Activated CD4-positive, alpha-beta T cell treated with anti-CD3 and anti-CD28 coated beads, Interleukin-2, amount 50 U/mL, for 4 hours (primary cell): ENCODE measurements at regions not wholly inside any gene's neighbourhood (a gene's known extent, or its start where the extent isn't known, plus 50 kb on each side); places are given as distances from the start of the nearest gene placed in this dataset.
"Not testable (repeated sequence)": the region's sequence is repeated elsewhere in the genome, so short reads cannot be mapped to it uniquely, and the experiment has no call there.

Source experiments
- DNase-seq, 2 experiments: peaks; one replicate each; pipeline ENCODE4 v3.0.0-alpha.2; 2020

DNA sequence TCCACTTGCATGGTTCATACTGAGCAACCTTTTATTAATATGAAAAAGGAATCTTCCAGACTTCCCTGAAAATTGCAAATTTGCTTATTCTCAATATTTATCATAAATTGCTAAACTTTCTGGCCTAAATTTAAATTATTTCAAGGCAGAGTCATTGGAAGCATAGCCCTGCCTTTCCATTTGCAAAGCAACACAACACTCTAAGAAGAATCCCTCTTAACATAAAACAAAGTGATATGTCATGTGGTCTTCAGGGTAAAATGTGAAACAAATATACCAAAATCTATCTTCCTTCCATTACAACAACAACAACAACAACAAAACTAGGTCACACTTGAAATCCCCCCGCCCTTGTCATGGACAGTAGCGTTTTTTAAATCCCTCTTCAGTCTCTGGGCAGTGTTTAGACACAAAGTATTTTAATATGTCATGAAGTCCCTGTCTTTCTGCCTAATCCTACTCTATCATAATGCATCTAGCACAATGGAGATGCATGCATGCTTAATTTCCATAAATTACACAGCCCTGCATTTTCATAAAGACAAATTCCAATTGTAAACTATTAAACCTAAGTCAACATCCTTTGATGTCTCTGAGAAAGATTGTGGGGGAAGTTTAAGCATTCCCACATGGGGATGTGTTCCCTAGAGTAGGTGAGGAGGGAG is 668.9 kb upstream of the LCORL start:
- no peak for DNase-seq

DNA sequence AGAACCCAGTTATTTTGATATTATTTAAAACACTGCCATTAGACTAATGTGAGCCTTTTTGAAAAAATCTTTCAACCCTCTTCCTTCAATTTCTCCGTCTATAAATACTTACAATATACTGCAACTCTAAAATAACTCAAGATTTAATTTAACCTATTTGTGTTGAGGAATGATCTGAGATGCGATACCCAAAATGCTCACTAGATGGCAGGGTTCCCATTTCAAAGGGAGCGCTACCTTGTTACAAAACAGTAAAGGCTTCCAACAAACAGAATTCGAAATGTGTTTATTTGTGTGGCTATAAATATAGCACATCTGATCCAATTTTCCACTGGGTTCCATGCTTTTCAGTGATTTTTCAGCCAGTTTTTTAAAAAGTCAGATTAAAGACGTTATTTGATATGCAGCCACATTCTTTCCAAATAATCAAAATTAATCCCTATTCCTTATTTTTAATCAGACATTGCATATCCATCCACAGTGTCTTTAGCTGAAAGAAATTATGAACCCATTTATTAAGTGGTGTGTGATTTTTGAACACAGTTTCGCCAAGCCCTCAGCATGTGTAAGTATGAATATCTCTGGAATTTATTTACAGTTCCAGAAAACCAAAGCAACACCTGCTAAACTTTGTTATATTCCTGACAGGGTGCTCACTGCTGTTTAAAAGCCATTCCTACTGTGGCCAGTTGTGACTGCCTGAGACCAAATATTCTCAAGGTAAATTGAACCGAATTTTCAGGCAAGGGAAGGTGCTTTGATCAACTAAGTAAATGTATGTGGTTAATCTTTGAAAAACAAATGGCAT is 668.0 kb upstream of the LCORL start:
- DNase-seq, result peak; percentile 1 to 6

DNA sequence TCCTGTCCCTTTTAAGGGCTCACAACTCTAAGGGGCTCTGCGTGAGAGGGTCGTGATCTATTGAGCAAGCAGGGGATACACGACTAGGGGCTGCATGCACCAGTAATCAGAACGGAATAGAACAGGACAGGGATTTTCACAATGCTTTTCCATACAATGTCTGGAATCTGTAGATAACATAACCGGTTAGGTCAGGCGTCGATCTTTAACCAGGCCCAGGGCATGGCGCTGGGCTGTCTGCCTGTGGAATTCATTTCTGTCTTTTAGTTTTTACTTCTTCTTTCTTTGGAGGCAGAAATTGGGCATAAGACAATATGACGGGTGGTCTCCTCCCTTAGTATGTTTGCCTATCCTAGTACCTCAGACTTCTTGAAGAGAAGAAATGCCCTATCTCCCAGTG is 666.8 kb upstream of the LCORL start:
- DNase-seq, result not testable (repeated sequence)

DNA sequence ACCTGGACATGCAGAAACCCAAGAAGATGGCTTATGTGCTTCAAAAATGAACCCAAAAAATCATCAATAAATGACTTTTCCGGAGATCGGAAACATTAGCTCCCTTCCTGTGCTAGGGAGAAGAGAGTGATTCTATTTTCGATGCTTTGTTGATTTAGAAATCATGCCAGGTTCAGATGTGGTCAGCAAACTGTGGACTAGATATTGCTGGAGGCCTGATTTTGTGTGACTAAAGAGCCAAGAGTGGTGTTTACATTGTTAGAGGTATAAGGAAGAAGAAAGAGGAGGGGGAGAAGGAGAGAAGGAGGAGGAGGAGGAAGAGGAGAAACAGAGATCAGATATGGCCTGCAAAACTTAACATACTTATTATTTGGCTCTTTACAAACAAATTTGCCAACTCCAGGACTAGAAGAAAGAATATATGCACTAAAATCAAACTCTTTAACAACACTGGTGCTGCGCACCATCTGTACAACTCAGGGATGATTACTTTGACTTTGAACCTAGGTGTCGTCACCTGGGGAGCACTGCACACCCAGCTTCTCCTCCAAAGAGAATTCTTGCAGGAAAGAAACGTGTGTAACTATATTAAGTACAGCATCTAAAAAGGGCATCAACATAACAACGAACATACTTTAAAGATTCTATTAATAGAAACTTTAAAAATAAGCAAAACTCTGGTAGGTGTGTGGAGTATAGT is 664.9 kb upstream of the LCORL start:
- no peak for DNase-seq

DNA sequence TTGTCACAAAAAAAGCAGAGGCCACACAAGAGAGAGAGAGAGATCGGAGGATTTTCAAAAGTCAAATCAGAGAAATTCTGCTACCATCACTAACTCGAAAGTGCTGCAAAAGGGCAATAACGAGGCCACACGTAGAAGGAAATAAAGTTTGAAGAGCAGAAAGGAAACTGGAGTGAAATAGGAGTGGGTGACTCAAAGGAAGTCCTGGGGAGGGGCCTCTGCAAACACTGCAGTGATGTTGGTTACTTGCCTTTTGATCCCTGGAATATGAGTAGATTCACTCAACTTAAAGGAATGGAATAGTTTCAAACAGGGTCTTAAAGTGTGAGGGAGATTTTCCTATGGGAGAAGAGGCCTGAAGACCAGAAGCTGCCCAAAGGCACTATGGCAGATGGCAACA is 663.4 kb upstream of the LCORL start:
- DNase-seq, result no peak

DNA sequence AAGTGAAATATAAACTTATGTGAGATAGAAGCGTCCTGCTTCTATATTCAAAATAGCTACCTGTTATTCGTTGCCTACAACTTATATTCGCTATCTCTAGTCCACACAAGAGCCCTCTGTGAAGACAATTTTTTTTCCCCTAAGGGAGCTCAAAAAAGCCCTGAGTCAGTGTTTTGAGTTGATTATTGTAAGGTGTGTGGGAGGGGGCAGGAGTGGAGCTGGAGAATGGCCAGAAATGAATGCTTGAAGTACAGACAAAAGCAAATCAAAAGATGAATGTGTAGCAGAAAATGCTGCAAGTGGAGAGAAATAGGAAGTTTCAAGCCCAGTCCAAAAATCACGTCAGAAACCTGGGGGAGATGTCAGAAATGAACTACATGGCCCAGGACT is 655.0 kb upstream of the LCORL start:
- DNase-seq, result no peak

DNA sequence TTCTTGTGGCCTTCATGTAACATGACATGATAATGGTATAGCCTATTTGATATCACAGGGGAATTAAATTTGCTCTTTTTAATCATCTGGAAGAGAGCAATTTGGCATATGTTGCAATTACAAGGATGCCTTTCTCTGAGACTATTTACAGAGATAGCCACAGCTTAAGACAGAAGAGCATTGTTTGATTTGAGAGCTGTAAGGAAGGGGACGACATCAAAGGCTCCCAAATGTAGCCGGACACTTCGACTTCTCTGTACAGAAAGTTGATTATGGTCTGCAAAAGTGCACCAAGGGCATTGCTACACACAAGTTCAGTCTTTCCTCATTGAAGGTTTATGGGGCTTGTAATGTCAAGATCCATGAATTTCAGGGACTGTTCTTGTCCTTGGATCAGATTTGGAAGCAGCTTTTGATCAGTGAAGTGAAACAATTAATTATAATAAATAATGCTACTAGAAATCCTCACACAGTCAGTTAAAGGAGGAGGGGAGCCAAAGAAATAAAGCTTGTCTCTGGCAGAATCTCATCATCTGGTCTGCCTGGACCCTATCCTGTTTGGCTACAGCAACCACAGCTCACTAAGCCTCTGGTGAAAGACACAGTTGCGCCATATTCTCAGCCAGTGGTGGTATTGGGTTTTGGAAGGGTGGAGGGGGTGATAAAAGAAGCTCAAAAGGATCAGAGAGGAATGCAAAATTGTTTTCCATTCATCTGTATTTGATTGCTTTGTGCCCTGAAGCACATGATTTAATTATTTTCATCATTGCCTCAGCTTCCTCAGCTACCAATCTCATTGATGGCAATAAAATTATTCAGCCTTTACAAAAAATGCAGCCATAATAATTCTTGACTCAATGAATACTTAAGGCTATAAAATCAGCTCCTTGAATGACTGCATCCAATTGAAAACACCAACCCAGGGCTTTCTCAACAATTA is 654.3 kb upstream of the LCORL start:
- DNase-seq, result no peak

DNA sequence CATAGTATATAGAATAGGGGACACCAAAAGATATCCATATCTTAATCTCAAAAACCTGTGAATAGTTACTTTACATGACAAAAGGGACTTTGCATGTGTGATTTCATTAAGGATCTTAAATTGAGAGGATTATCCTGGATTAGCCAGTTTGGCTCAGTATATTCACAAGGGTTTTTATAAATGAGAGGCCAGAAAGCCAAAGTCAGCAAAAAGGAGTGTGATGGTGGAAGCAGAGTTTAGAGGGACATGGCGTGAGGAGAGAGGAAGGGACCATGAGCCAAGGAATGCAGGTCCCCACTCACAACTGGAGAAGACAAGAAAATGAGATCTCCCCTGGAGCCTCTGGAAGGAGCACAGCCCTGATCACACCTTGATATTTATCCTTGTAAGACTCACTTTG is 648.5 kb upstream of the LCORL start:
- no peak for DNase-seq

DNA sequence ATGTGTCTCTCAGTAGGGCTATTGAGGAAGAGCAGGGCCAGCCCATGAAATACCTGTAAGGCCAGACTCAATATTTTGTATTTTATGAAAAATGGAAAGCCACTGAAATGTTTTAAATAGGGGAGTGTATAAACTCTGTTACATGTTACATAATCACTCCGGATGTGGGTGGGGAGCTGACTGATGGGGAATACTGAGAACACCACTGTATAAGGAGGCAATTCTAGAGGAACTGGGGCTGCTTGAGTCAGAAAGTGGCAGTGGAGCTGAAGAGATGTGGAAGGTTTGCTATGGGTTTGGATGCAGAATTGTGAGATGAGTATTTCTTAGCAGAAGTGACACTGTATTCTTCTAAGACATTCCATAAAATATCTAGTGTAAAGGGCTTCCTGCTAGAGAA is 647.8 kb upstream of the LCORL start:
- no peak for DNase-seq

DNA sequence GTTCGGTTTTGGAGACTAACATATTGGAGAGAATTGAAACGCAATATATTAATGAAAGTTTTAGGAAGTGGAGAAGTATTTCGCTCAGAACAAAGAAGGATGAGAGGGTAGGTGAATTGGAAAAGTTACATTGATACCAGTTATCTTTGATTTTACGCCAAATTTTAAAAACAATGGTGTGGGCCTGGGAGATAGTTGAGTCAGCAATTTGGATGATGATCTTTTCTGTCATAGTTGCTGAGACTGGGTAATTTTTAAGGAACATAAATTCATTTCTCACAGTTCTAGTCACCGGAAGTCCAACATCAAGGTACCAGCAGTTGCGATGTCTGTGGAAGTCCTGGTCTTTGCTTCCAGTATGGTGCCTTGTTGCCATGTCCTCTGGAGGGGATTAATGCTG is 644.8 kb upstream of the LCORL start:
- no peak for DNase-seq

DNA sequence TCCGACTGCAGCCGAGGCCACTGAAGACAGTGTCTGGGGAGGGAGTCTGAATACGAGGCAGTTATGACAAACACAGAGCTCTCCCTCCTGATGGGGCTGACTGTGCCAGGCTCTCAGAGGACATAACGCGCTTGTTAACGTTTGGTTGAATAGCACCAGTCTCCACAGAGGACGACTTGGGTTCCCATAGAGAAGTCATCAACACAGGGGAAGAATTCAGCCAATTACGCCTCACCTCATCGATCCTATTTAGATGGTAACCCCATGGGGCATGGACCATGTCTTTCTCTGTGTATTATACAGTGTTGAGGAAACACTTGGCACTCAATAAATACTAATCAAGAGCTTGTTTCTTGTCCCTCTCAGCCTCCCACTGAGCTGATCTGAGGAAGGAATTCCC is 642.6 kb upstream of the LCORL start:
- DNase-seq, result no peak

DNA sequence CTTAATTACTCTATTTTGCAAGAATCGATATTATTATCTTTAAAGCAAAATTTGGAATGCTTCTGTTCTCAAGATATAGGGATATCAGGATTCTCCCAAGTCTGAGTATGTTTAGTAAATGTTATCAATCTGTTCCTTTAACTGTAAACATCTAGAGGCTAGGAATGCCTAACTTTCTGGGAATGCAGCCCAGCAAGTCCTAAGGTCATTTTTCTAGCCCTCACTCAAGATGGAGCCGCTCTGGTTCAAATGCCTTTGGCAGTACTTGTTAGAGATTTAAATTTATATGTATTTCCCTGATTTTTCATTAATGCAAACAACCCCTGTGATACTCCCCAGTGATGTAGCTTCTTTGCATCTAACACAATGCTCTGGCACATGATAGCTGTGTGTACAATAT is 623.8 kb upstream of the LCORL start:
- DNase-seq, result no peak

DNA sequence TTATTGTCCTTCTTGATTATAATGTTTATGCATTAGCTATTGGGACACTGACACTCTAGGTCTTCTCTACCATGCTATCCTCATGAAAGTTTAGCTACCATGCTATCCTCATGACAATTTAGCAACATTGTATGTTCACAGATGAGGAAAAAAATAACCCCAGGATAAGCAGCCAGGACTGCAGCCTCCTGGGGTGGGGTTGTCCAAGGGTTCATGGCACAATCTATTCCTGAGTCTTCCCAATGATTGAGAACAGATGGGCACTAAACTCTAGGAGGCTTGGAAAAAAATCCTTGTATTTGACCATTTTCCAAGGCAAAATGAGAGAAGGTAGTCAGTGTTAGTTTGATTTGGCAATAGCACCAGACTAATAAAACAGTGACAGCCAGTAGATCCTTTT is 619.8 kb upstream of the LCORL start:
- DNase-seq, result no peak

DNA sequence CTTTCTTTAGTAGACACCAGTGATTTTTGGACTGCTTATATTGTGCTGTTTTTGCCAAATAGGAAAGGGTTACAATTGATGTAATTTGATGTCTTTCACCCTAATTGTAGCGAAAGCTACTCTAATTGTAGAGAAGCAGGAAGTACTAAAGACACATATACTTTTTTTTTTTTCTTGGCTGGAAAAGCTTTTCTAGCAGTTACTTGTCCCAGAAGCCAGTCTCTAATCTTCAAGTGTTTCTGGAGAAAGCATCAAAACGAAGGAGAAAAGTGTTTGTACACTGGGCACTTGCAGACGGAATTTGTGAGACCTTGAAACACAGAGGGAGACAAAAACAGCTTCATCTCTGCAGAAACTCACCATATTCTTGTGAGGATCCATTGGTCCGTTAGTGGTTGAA is 616.5 kb upstream of the LCORL start:
- no peak for DNase-seq

DNA sequence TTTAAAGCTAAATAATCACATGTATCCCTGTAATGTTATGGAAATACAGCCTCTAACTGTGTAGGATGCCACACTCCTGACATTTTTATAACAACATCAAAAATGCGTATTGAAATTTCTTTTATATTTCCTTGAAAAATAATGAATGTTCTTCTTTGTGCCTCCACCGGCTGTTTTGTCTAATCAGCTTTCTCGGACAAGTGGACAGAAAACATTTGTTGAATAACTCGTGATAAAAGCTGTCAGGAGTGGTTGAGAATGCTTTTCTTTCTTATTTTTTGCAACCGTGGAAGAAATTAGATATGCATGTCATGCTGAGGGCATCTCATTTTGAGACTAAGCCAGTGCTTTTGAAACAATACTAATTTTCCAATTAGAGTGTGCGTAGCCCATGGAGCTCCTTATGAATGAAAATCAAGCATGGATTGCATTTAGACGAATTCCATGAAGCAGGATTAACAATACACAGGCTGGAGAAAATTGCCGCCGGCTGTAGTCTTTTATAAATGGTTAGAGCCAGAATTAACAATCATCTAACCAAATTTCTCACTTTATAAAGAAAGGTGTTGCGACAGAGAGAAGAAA is 614.5 kb upstream of the LCORL start:
- DNase-seq, result no peak

DNA sequence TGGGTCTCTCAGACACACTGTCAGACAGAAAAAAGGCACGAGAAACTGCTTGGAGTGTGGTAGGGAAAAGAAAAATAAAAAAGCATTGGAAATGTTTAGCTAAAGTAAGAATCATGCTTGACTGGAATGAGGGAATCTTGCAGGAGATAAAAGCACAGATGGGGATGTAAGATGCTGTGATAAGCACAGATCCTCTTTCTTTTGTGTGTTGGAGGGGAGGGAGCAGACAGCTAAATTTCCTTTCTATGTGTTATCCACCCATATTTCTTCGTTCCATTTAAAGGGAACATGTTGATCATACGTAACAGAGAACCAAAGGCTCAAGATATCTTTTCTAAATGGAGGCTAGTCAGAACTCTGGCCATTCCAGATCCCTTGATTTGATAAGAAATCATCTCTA is 614.0 kb upstream of the LCORL start:
- no peak for DNase-seq

DNA sequence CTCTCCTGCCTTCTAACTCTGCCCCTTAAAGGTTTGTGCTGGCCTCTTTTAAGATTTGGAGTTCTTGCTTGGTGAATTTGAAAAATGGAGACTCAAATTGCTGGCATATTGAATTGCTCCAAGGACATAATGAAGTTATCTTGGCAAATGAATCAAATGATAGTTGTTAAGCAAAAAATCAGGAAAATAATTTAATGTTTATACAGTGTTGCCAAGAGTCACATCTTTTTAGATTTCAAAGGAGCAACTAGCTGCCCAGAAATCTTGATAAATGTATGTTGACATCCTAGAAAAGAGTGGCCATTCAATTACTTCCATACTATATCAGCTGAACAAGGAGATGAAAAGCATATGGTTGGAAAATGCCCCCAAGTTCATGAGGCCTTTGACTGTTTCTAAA is 610.0 kb upstream of the LCORL start:
- no peak for DNase-seq

DNA sequence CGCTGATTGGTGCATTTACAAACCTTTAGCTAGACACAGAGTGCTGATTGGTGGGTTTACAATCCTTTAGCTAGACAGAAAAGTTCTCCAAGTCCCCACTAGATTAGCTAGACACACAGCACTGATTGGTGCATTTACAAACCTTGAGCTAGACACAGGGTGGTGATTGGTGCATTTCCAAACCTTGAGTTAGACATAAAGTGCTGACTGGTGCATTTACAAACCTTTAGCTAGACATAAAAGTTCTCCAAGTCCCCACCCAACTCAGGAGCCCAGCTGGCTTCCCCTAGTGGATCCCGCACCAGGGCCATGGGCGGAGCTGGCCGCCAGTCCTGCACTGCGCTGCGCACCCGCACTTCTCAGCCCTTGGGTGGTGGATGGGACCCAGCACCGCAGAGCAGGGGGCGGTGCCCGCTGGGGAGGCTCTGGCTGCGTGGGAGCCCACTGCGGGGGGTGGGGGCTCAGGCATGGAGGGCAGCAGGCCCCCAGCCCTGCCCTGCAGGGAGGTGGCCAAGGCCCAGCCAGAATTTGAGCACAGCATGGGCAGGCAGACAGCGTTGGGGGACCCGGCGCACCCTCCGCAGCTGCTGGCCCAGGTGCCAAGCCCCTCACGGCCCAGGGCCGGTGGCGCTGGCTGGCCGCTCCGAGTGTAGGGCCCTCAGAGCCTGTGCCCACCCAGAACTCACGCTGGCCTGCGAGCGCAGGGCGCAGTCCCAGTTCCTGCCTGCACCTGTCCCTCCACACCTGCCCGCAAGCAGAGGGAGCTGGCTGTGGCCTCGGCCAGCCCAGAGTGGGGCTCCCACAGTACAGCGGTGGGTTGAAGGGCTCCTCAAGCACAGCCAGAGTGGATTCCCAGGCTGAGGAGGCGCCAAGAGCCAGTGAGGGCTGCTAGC is 608.9 kb upstream of the LCORL start:
- DNase-seq, result no peak

DNA sequence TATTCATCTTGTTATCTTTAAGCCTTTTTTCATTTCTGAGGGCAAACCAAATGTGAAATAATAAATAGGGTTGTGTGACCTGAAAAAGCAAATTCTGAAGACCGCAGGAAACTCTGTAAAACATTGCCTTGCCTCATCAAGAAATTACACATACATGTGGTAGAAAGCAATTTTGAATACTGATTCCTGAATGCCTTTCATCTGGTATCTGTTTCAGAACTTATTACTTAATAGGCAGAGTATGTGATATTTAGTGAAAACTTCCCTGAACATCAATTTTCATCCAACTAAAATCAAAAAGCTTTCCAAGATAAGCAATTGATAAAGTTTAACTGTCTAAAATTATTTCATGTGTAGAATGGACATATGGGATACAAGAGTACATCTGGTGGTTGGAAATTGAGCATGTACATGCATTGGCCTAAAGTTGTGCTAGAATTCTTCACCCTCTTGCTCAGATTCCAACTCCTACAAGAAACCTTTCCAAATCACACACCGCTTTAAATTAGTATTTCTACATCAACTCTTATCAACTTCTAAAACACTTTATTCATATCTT is 606.0 kb upstream of the LCORL start:
- no peak for DNase-seq

DNA sequence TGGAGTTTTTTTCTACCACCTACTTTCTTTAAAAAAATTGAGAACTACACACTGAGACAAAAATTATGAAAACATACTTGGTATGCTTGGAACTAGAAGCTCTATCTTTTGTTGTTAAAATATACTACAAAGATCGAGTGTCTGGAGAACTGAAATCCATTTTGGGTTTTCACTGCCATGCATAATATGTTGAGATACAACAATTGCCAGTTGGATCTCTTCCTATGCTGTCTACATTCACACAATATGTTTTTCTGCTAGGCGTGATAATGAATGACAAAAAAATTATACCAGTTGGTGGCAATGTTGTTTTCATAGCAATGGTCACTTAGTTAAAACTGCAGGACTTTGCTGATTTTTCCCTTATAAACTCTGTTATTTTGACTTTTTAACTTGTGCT is 605.4 kb upstream of the LCORL start:
- DNase-seq, result no peak

DNA sequence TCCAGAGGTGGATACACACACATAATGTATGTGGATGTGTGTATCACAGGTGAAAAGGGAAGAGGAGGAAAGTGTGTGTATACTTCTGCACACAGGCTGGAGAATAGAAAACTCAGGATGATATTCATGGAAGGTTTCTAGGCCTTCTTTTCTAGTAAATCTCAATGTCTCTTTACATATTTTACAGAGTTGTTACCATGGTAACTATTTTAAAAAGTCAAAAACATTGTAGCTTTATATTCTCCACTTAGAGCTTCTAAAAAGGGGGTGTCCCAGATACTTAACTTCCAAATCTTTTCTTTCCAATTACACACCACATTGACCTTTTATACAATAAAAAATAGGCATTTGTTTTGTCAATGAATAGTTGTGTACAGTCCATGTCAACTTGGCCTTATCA is 604.8 kb upstream of the LCORL start:
- DNase-seq, result no peak
